CD4-positive, alpha-beta T cell (primary cell): ENCODE measurements at regions not wholly inside any gene's neighbourhood (a gene's known extent, or its start where the extent isn't known, plus 50 kb on each side); places are given as distances from the start of the nearest gene placed in this dataset.

Experiments
- ATAC-seq: fragments of 200-7000 bp; cut with Tn5 transposase; one replicate; pipeline ENCODE4 v1.10.0; 2022; ENCODE audit warnings: mild to moderate bottlenecking; ENCODE audit not compliant: poor library complexity
- CTCF ChIA-PET: fragments of 350-600 bp; sonication (Branson Sonifier 250); formaldehyde crosslinking; loops from one replicate; lab custom pipeline; 2021; ENCODE audit warnings: antibody characterized with exemption, inconsistent platforms; lab: Charles Lee
- POLR2A ChIA-PET: fragments of 350-600 bp; sonication (Branson Sonifier 250); formaldehyde crosslinking; loops from one replicate; lab custom pipeline; 2021; ENCODE audit warnings: antibody characterized with exemption, inconsistent platforms; lab: Charles Lee
- DNase-seq, 14 experiments: peaks; one replicate each; pipeline ENCODE4 v3.0.0-alpha.2; 2013 to 2020; ENCODE audit warnings: mixed read lengths in 2 of 14
- H3K27ac ChIP-seq, 2 donors: one replicate each; pipeline versions ENCODE4 v1.5.1 to v1.7.0; 2013; ENCODE audit warnings: low read length in 2 of 2, low read depth in 1 of 2, mild to moderate bottlenecking in 1 of 2
- H3K27me3 ChIP-seq, 2 experiments: 1 replicate in 1 of 2; 2 replicates in 1 of 2; pipeline versions ENCODE4 v1.6.1 to v1.7.0; 2013; ENCODE audit warnings: low read length in 2 of 2, control low read depth in 1 of 2, mild to moderate bottlenecking in 1 of 2, moderate library complexity in 1 of 2; ENCODE audit not compliant: insufficient read depth in 2 of 2, control insufficient read depth in 1 of 2
- H3K36me3 ChIP-seq: one replicate; pipeline ENCODE4 v1.6.1; 2013; ENCODE audit warnings: low read length, control low read depth; ENCODE audit not compliant: insufficient read depth
- H3K4me1 ChIP-seq: one replicate; pipeline ENCODE4 v1.6.1; 2013; ENCODE audit warnings: low read length, control low read depth; ENCODE audit not compliant: insufficient read depth
- H3K4me3 ChIP-seq: one replicate; pipeline ENCODE4 v1.5.1; 2013; ENCODE audit warnings: mild to moderate bottlenecking, low read length, moderate library complexity
- H3K9me3 ChIP-seq, 2 experiments: 1 replicate in 1 of 2; 2 replicates in 1 of 2; pipeline versions ENCODE4 v1.6.1 to v1.7.0; 2013; ENCODE audit warnings: low read length in 2 of 2, mild to moderate bottlenecking in 2 of 2, control low read depth in 1 of 2, moderate library complexity in 1 of 2; ENCODE audit not compliant: control insufficient read depth in 1 of 2, insufficient read depth in 1 of 2
- H3K27ac Mint-ChIP-seq: one replicate; pipeline ENCODE4 v1.8.0; 2020; ENCODE audit warnings: mixed read lengths
- H3K27me3 Mint-ChIP-seq: one replicate; pipeline ENCODE4 v1.8.0; 2021; ENCODE audit warnings: mixed read lengths
- H3K36me3 Mint-ChIP-seq: one replicate; pipeline ENCODE4 v1.8.0; 2021; ENCODE audit warnings: low read depth, mixed read lengths
- H3K4me1 Mint-ChIP-seq: one replicate; pipeline ENCODE4 v1.8.0; 2021; ENCODE audit warnings: low read depth, mixed read lengths
- H3K4me3 Mint-ChIP-seq: one replicate; pipeline ENCODE4 v1.8.0; 2020; ENCODE audit warnings: mild to moderate bottlenecking, mixed read lengths
- H3K9me3 Mint-ChIP-seq: one replicate; pipeline ENCODE4 v1.8.0; 2020; ENCODE audit warnings: mixed read lengths
- CTCF ChIP-seq: fragments of 200-600 bp; IDR thresholded peaks from one replicate; pipeline ENCODE4 v1.8.0; 2022; ENCODE audit warnings: antibody characterized with exemption, mild to moderate bottlenecking
- intact Hi-C, 2 experiments: fragments of 100-400 bp; cut with DNase I in 1 of 2; cut with micrococcal nuclease in 1 of 2; formaldehyde crosslinking; loops; one replicate each; pipeline versions ENCODE4 v1.15.1 to v1.9.0; 2023 to 2025; cut with DNase I, micrococcal nuclease

GRCh38 chr3:74349015-74349414 lies 265.4 kb downstream of the CNTN3 start:
- H3K4me3 Mint-ChIP-seq, result no peak overlapping the region
- no peaks in the 10 kb centered on the region for H3K4me1 Mint-ChIP-seq
- no peaks in the 10 kb centered on the region for H3K27me3 Mint-ChIP-seq
- no peak overlapping the region for H3K27ac ChIP-seq
- no peak for DNase-seq
- POLR2A ChIA-PET, result no interaction called here
- no peaks in the 10 kb centered on the region for H3K4me1 ChIP-seq
- no peak overlapping the region for H3K27ac Mint-ChIP-seq
- H3K9me3 Mint-ChIP-seq, result peaks cover 2% of the 10 kb centered on the region
- no peak overlapping the region for H3K4me3 ChIP-seq
- CTCF ChIA-PET, result no interaction called here
- no peak for ATAC-seq
- H3K9me3 ChIP-seq, result peaks cover 0 to 6% of the 10 kb centered on the region in 2 experiments
- H3K36me3 Mint-ChIP-seq, result no peaks in the 10 kb centered on the region
- intact Hi-C loops, result no loop called here
- H3K36me3 ChIP-seq, result no peaks in the 10 kb centered on the region
- TF ChIP-seq CTCF, result no peak
- H3K27me3 ChIP-seq, result no peaks in the 10 kb centered on the region

- POLR2A ChIA-PET, result no interaction called here
- ATAC-seq (no peak), DNase-seq (no peak)
- no peak overlapping the region for H3K4me3 Mint-ChIP-seq
- Histone ChIP-seq H3K4me1 (no peaks in the 10 kb centered on the region), H3K9me3 (peaks cover 0 to 9% of the 10 kb centered on the region in 2 experiments), H3K27me3 (no peaks in the 10 kb centered on the region), H3K27ac (no peak overlapping the region), H3K4me3 (no peak overlapping the region), H3K36me3 (no peaks in the 10 kb centered on the region)
- intact Hi-C loops, result no loop called here
- no peaks in the 10 kb centered on the region for H3K36me3 Mint-ChIP-seq
- no peaks in the 10 kb centered on the region for H3K27me3 Mint-ChIP-seq
- H3K9me3 Mint-ChIP-seq, result peaks cover 2% of the 10 kb centered on the region
- CTCF ChIA-PET, result no interaction called here
- no peak overlapping the region for H3K27ac Mint-ChIP-seq
- no peaks in the 10 kb centered on the region for H3K4me1 Mint-ChIP-seq
- TF ChIP-seq CTCF, result no peak
Measured at GRCh38 chr3:74347563-74348268, 266.7 kb downstream of the CNTN3 start.

- ChIA-PET CTCF (no interaction called here), POLR2A (no interaction called here)
- Histone ChIP-seq H3K27ac (no peak overlapping the region), H3K9me3 (peaks cover 0 to 9% of the 10 kb centered on the region in 2 experiments), H3K27me3 (no peaks in the 10 kb centered on the region), H3K4me1 (no peaks in the 10 kb centered on the region), H3K36me3 (no peaks in the 10 kb centered on the region), H3K4me3 (no peak overlapping the region)
- intact Hi-C loops, result no loop called here
- DNase-seq (no peak), ATAC-seq (no peak)
- Mint-ChIP-seq H3K9me3 (peaks cover 2% of the 10 kb centered on the region), H3K27ac (no peak overlapping the region), H3K36me3 (no peaks in the 10 kb centered on the region), H3K27me3 (no peaks in the 10 kb centered on the region), H3K4me3 (no peak overlapping the region), H3K4me1 (no peaks in the 10 kb centered on the region)
- no peak for TF ChIP-seq CTCF
Measured at GRCh38 chr3:74346896-74347295, 267.6 kb downstream of the CNTN3 start.
